GM21423 (cell line): ENCODE measurements at regions not wholly inside any gene's neighbourhood (a gene's known extent, or its start where the extent isn't known, plus 50 kb on each side); places are given as distances from the start of the nearest gene placed in this dataset.
A peak's percentile ranks its signal among the peaks of the same experiment; 100 is the strongest.

Source experiments
- ATAC-seq: cut with Tn5 transposase; IDR thresholded peaks from one replicate; pipeline ENCODE4 v1.9.1; 2021; ENCODE audit warnings: mild to moderate bottlenecking, moderate library complexity; ENCODE audit not compliant: unreplicated experiment

DNA sequence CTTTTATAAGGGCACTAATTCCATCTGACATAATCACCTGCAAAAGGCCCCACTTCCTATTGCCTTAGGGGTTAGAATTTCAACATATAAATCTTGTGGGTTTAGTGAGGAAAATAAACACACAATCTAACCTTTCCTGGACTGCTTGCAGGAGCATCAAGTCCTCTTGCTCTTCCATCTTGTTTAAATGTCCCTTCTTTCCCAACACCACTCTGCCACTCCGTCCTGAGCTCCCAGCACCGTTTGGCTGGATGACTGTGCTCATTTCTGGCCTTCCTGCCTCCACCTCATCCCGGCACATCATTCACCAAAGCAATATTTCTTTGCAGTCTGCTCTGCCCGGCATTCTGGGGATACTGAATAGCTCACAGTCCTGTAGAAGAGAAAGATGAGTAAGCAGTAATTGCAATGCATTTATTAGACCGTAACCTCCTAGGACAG lies 247.8 kb downstream of the BCL2 start:
- ATAC-seq, result no peak

DNA sequence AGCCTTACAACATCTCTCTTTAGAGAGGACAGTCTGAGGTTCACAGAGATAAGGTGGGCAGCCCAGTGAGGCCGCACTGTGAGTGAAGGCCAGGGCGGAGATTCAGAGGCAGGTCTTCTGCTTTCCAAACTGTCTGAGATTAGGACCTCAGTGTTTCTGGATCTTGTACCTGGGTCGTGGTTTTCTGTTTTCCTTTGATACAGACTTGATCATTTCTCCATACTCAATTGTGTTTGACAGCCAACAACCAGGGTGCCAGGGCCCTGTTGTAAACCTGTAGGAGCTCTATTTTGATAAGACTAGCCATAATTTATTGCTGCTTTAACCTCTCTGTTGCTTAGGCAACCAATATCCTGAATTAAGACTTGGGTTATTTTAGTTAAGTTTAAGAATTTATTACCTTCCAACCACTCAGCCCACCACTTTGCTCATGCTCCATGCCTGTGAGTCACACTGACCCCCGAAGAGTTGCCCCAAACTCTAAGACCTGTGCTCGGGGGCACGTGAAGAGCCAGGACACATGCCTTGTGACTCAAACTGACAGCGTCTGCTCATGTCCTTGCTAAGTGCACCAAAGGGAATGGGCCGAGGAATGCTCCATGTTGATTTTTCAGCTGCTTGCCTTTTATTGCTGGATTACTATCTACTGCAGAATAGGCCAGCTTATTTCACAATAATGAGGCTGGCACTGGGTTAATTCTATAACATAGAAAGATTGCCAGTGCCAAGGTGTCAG lies 248.6 kb downstream of the BCL2 start:
- ATAC-seq, result no peak

DNA sequence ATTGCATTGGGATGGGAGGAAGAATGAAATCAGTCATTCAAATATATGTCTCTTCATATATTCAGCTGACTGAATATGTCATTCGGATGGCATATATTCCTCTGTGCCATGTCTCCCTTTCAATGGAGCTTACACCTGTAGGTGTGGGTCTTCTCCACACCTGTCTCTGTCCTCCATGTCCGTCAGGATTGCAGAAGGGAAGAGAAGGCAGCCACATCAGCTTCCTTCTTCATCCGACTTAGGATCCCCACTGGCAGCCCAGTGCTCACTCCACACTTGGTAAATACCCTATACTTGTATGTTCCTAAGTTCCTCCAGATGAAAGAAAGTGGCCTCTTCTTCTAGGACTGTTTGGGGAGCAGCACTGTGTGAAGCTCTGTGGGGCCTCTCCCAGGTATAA lies 250.1 kb downstream of the BCL2 start:
- no peak for ATAC-seq

DNA sequence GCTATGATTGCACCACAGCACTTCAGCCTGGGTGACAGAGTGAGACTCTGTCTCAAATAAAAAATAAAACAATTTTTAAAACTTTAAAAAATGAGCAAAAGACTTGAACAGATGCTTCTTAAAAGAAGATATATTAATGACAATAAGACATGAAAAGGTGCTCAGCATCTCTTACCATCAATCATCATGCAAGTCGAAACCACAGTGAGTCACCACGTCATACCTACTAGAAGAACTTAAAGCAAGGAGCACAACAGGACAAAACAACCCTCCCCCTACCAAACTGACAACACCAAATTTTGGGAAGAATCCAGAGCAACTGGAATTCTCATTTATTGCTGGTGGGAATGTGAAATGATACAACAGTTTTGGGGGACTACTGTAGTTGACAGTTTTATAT lies 251.6 kb downstream of the BCL2 start:
- ATAC-seq, result no peak

DNA sequence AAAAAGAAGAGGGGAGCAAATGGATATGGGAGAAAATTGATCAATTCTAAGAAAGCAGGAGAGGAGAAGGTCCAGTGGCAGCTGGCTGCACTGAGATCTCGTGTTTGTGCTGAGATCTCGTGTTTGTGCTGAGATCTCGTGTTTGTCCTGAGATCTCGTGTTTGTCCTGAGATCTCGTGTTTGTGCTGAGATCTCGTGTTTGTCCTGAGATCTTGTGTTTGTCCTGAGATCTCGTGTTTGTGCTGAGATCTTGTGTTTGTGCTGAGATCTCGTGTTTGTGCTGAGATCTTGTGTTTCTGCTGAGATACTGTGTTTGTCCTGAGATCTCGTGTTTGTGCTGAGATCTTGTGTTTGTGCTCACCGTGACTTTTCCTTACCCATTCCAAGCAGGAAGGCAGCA lies 254.4 kb downstream of the BCL2 start:
- no peak for ATAC-seq

DNA sequence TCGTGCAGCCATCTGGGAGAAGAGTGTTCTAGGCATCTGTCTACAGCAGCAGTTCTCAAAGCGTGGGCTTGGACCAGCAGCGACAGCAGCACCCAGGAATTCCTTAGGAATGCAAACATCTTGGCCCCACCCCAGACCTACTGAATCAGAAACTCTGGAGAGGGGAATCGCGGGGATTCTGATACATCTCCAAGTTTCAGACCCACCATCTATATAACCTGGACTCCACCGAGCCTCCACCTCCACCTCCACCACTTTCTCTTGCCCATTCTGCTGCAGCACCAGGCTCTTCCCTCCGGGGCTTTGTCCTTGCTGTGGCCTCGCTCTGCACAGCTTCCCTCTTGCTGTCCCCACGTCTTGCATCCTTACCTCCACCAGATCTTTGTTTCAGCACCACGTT lies 256.4 kb downstream of the BCL2 start:
- no peak for ATAC-seq

DNA sequence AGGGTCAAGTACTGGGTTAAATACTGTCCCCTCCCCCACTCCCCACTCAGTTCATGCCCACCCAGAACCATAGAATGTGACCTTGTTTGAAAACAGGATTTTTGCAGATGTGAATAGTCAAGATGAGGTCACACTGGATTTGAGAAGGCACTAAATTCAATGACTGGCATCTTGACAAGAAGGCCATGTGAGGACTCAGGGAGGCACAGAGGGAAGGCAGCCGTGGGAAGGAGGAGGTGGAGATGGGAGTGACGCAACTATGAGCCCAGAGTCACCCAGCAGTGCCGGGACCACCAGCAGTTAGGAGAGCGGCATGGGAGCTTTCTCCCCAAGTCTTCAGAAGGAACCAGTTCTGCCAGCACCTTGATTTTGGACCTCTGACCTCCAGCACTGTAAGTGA lies 257.3 kb downstream of the BCL2 start:
- ATAC-seq, result no peak

DNA sequence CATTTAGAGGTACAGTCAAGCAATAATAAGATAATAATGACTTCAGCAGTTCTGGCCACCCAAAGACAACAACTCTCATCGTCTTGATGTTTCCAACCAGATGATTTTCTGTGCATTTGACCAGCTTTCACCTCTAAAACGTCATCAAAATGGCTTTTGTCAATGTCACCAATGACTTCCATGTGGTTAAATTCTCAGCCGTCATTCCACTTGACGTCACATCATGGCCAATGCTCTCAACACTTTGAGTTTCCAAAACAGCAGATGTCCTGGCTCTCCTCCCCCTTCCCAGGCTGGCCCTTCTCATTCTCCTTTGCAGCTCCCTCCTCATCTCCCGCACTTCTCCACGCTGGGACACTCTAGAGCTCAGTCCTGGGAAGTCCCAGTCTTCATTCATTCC lies 258.3 kb downstream of the BCL2 start:
- ATAC-seq, result no peak

DNA sequence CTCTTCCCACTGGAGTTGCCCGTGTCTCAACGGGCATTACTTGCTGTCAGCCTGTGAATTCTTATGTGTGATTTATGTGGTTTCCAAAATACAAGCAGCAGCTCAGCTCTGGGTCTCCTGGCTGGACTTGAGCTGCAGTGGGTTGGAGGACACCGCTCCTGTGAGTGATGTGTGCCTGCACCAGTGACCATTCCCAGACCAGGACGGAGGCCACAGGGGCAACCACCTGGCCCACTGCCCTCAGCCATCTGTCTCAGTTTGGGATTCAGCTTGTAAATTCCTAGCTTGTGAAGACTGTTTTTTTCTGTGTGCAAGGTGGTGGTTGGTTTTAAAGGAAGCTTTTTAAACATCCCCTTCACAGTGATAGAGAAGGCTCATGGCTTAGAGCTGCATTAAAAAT lies 261.0 kb downstream of the BCL2 start:
- no peak for ATAC-seq

DNA sequence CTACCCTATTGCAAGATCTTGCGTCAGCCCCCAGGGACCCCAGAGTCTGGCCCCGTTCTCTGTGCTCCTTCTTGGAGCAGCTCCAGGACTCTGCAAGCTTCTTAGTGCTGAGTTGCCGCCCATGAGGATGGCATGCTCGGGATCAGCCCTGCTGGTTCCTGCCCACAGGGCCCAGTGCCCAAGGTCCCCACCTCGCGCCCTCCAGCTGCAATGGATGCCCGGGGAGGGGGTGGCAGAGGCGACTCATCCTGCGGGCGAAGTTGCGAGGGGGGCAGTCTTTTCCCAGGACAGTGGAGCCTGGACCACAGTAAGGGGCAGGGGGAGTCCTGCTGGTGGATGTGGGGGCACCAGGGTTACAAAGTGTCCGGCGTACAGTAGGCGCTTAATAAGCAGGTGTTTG lies 261.9 kb downstream of the BCL2 start:
- ATAC-seq, result no peak

DNA sequence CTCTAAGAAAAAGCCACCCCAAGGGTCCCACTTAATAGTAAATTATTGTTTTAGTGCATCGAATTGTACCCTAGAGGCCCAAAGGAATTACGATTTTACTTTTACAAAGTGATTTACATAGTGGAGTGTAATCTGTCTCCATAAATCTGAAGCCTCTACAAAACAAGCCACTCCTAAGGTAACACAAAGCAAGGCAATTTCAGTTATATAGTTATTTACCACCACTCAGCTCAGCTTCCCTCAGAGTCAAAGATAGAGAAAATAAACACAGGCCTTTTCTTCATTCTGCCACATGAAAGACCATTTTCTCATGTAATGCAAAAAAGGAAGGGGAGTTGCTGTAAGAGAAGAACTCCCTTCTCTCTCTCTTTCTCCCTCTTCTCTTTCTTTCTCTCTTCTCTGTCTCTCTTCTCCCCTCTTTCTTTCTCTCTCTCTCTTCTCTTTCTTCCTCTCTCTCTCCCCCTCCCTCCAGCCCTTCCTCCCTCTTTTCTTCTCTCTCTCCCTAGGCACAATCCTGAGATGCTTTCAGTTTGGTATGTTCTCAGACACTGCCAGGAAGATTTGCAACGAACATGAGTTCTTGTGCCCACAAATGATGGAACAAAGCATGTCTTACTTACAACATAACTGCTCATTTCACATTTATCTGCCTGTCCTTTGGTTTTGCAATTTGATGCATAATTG lies 264.5 kb downstream of the BCL2 start:
- ATAC-seq, result no peak

DNA sequence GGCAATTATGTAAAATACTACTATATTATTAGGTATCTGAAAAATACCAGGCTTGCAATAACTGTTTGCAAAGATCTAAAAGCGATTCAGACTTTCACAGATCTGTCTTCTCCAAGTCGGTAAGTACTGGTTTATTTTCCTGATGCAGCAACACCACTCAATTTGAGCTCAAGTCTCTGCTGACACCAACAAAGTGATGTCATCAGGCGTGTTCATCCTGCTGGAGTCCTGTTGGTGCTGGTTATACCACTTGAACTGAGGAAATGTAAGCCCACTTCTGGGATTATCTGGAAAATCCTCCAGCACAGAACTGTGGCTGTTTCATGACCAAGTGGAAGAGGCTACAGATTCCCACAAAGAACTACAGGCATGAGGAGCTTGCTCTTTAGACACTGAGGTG lies 267.6 kb downstream of the BCL2 start:
- ATAC-seq, result no peak

DNA sequence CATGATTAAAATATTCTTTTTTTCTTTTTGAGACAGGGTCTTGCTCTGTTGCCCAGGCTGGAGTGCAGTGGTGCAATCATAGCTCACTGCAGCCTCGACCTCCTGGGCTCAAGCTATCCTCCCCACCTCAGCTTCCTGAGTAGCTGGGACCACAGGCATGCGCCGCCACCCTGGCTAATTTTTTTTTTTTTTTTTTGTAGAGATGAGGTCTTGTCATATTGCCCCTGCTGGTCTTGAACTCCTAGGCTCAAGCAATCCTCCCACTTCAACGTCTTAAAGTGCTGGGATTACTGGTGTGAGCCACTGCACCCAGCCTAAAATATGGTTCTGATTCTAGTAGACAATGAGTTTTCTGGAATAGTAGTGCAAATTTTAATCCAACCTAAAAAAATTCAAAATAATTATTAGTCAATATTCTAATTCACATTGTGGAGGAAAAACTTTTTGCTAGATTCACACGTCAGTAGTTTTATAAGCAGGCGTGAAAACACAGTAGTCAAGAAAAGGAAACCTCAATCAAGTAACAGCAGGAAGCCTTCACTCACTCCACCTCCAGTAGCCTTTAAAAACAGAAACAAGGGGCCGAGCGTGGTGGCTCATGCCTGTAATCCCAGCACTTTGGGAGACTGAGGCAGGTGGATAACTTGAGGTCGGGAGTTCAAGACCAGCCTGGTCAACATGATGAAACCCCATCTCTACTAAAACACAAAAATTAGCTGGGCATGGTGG lies 268.7 kb downstream of the BCL2 start:
- ATAC-seq, result peak; percentile 69

DNA sequence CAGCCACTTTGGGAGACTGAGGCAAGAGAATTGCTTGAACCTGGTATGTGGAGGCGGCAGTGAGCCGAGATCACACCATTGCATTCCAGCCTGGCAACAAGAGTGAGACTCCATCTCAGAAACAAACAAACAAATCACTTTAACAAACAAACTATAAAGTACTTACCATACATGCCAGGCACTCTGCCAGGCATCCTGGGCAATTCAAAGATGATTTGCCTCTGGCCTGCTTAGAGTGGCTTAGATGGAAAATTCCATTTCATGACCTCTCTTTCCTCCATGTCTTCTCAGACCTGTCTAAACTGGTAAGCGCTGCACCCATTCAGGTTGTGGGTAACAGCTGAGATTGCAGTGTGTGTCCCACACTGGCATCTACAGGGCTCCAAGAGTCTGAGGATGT lies 273.2 kb downstream of the BCL2 start:
- ATAC-seq, result no peak

DNA sequence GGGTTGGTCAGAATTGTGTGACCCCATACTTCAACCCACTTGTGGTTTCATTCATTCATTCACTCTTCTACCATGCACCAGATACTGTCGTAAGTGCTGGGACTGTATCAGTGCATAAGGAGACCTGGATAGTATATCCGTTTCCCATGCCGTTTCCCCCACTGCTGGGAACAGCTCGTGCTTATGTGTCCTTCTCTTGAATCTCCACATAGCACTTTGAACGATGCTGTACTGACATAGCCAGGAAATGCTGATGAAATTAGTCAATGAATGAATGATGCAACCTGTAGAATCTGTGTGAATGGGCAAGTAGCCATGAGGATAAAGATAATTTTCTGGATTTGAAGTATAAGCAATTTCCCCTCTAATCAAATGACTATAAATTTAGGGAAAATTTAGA lies 276.1 kb downstream of the BCL2 start:
- no peak for ATAC-seq

DNA sequence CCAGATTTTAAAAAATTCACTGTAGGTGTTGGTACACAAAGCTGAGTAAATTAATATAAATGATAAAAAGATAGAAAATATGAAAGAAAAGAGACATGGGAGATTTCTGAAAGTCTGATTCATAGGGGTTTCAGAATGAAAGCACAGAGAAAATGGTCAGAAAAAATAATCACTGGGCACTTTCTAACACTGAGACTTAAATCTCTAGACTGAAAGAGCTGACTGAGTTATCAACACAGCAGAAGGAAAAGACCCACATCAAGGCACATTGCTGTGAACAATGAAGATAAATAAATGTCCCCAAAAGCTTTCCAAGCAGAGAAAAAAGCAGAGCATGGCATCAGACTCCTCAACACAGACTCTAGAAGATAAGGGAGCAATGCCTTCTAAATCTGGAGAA lies 277.2 kb downstream of the BCL2 start:
- no peak for ATAC-seq

DNA sequence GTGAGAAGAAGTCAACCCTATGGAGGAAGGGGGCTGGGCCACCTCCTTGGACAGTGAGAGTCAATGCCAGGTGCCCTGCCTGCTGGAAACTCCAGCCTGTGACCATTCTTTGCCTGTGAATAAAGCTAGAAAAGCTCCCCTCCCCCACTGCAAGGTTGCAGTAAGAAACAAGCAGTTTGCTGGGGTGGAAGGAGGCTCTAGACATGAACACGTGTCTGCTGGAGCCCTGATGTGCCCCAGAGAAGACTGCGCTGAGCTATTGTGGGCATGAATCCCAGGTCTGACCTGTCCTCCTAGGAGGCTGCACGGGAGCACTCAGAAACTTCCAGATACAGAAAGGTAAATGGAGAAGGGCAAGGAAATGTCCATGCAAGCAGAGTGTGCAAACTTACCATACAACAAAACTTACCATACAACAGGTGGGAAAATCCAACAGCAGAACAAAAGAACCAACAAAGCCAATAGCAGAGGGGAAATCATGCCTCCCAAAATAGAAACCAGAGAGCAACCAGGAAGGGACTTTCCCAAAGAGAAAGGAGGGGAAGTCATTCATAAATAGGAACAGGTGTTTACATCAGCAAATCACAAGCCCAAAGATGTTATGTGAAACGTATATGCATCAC lies 278.7 kb downstream of the BCL2 start:
- ATAC-seq, result peak; percentile 78

DNA sequence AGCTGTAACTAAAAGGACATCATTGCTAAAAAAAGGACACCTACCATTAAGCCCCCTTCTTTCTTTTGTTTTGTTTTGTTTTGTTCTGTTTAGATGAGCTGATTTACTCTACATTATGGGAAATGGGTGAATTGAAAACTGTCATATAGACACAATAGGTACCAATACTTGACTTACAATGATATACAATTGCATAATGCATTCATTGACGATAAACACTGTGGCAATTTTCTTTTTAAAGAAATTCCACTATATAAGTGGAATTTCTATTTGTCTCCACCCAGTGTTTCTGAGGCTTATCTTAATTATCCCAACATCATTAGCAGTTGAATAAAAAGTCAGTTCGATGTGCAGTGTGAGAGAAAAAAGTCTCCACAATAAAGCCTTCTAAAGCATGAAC lies 282.1 kb downstream of the BCL2 start:
- no peak for ATAC-seq

DNA sequence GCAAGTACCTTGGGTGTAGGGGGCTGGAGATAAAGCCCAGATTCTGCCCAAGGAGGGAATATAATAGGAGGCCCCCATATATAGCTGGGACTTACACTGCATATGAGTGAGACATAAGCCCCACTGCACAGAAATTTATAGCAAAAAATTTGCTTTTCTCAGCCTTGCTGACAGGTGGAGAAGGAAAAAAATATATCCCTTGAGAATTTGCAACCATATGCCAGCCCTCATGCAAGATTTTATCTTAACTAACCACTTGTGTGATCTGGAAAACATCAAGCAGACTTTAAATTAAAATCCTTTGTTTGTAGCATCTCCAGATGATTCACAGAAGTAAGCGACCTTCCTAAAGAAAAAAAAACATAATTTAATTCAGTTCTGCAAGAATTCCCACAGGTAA lies 288.2 kb downstream of the BCL2 start:
- ATAC-seq, result no peak
